GM21786 (cell line): ENCODE measurements at regions not wholly inside any gene's neighbourhood (a gene's known extent, or its start where the extent isn't known, plus 50 kb on each side); places are given as distances from the start of the nearest gene placed in this dataset.

Experiments used
- ATAC-seq: cut with Tn5 transposase; IDR thresholded peaks from one replicate; pipeline ENCODE4 v1.9.1; 2021; ENCODE audit not compliant: unreplicated experiment

DNA sequence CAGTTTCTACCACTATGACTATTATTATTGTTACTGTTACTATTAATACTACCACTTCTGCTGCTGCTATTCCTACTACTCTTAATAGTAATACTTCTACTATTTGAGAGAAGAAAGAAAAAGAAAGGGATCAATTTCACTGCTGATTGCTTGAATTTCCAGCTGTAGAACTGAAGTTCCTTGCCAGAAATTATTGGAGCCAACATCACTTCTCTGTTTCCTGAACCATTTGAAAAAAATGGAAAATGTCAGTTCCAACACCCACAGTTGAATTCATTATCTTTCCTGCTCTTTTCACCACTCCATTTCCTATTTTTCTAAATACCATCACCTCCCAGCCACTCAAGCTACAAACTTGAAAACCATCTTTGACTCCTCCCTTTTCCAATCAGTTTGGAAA lies 54.1 kb upstream of the PIK3C2G start:
- no peak for ATAC-seq

DNA sequence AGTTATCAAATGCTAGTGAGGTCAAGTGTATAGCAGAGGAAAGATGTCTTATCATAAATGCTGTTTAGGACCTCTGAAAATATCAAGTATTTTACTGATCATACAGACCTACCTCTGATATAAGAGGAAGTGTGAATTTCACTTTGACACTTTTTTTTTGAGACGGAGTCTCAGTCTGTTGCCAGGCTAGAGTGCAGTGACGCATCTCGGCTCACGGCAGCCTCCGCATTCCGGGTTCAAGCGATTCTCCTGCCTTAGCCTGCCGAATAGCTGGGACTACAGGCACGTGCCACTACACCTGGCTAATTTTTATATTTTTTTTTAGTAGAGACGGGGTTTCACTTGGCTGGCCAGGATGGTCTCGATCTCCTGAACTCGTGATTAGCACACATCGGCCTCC lies 55.1 kb upstream of the PIK3C2G start:
- ATAC-seq = no peak

DNA sequence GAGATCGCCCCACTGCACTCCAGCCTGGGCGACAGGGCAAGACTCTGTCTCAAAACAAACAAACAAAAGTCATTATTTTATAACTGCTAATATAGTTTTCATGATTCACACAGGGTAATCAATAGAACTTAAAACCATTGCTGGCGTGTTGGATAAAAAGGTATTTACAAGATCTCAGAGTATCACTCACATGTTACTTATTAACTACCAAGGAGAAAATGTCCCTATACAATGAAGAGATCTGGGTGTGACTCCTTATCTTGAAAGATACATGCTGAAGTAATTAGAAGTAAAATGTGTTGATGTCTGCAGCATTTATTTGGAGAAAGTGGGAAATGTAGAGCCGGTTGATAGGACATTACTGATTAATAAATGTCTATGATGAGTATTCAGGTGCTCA lies 57.3 kb upstream of the PIK3C2G start:
- no peak for ATAC-seq

DNA sequence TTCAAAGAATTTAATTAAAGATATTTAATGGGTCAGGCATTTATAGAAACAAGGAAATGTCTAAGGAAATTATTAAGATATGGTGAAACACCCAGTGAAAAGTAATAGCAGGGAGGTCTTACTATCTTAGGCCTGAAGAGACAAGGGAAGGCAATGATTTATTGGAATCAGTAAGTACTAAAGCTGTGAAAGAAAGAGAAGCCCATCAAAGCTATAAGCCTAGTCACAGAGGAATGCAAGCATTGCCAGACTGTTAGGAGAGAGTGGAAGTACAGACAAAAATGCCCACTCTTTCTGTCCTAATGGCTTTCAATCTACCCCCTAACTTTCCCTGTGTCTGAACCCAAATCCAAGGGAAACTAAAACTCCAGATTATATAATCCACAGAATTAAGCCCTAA lies 69.2 kb upstream of the PIK3C2G start:
- no peak for ATAC-seq

DNA sequence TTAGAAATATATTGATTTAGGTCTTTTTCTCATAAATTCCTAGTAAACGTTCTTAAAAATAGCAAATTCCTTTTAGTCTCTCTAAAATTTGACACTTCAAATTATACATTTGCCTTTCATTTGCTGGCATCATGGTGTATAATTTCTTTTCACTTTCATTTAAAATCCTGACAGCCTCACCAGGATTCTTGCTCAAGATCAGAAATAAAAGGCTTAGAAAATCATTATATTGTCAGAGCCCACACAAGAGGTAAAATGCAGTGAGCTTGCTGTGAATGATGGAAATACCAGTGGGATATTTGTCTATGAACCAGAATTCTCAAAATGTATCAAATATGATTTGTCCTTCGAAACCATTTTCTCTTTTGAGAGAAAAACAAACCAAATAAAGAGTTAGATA lies 78.2 kb upstream of the PIK3C2G start:
- no peak for ATAC-seq

DNA sequence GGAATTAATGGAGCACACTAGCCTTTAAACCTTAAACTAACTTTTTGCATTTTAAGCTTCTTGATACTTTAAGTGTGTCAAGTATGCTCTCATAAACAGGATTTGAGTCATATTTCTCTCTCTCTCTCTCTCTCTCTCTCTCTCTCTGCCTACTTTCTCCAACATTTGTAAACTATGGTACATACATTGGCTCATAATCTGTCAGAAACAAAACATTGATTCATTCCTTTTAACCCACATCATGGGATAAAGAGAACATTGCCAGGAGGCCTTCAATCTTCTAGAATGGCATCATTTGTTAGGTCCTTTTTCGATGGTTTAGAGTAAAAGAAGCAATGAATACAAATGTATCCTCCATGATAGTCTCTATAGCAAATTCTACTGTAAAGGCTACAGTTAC lies 81.6 kb upstream of the RERGL start:
- no peak for ATAC-seq

DNA sequence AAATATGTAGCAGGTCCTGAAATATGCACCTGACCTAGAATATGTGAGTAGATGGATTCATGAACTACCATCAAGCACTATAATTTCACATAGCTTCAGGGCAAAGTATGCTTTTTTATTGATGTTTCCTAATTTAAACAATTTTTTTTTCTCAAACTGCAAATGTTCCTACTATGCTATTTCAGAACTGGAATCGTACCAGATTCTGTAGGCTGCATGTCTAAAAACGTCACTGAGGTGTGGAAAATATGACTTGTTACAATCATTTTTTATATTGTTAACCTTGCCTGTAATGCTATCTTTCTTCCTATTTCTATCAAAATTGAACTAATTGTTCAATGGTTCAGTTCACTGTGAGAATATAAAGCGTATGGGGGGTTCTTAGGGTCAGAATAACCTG lies 78.0 kb upstream of the RERGL start:
- no peak for ATAC-seq

DNA sequence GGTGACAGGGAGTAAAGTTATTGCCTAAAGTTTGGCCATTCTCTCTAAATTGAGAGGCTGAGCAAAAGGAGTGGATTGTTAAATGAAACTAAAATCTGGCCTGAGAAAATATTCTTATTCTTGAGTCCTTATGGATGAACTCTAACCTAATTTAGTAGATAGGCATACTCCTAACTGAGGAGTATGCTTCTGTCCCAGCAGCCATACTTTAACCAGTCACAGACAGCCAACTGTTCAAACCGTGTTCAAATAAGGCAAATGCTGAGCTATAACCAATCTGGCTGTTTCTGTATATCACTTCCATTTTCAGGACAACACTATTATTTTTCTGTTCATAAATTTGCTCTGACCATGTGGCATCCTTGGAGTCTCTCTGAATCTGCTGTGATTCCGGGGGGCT lies 75.9 kb upstream of the RERGL start:
- ATAC-seq = peak; percentile 35

DNA sequence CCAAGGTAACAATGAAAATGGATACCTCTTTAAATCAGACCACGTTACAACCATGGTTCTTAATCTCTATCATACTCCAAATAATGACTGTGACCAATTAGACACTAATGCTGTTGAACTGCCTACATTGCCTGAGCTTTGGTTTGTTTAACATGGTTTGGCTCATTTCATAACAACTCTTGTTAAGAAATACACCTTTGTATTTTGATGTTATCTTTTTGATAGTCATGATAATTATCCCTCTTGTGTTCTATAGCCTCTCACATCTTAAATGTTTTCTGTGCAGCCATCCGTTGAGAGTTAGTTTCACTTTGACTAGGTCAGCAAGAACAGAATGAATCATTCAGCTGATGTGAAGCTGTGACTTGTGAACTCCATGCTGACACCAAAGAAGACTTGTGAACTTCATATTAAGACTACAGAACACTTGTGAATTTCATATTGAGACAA lies 75.5 kb upstream of the RERGL start:
- ATAC-seq = peak; percentile 99

DNA sequence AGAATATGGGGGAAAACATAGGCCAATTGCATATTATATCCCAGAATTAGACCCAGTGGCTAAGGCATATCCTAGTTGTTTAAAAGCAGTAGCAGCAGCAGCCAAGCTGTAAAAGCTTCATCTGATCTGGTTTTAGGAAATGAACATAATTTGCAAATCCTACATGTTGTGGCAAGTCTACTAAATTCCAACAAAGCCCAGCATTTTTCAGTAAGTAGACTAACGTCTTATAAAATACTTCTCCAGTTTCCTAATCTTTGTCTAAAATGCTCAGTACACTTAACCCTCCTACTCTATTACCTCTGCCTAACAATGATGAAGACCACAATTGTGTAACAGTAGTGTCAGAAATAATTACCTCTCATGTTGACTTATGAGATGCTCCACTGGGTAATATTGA lies 70.9 kb upstream of the RERGL start:
- ATAC-seq = no peak

DNA sequence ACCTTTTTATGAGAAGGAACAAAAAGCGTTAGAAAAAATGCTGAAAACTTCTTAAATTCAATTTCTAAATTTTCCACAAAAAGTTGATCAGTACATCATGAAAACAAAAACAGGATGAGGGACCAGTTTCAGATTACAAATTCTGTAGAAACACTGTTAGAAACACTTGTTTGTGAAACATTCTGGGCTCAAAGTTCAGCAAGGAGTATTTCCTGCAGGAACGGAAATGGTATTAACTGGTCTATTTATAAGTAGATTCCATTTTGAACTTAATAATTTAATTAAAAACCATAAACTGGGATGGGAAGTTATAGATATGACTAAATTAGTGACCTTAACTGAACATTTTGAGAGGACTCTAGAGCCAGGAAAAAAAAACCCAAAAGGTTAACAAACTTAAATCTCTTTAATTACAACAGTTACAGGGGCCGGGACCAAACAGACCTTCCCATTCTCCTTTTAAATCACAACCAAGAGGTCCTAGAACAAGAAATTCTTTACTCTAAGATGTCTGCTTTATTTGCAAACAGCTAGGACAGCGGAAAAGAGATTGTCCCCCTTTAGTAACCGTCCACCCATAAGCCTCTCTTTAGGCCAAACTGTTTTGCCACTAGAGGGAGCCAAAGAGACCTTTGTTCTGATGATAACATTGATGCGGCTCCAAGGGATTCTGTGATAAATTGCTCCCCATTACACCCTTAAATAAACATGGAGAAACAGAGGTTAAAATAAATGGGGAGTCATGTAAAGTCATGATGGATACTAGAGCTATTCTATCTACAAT lies 69.0 kb upstream of the RERGL start:
- peak; percentile 78 for ATAC-seq

DNA sequence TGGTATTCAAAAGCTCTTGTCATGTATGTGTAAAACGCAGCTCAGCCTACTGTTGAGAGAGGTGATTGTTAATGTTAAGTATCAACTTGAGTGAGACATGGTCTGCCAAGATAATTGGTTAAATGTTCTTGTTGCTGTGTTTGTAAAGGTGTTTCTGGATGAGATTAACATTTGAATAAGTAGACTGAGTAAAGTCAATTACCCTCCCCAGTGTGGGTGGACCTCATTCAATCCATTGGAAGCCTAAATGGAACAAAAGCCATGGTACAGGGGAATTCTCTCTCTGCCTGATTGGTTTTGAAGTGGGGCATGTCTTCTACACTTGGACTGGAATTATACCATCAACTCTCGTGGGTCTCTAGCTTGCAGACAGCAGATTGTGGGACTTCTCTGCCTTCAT lies 63.8 kb upstream of the RERGL start:
- ATAC-seq = no peak

DNA sequence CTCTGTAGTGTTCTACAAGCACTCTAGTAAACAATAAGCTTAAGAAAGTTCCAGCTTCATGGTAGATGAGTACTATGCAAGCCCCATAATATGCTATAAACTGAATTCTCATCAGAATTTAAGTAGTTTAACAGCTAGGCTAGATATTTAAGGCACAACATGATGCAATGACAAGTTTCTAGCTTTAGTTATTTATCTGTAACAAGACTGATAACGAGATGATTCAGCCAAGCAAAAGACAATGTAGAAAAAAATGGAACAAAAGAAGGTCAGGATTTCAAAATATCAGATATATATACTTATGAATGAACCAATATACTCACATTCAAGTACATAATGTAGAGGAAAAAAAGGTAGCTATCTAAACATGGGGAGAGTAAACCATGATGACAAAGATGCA lies 61.0 kb upstream of the RERGL start:
- ATAC-seq = no peak

DNA sequence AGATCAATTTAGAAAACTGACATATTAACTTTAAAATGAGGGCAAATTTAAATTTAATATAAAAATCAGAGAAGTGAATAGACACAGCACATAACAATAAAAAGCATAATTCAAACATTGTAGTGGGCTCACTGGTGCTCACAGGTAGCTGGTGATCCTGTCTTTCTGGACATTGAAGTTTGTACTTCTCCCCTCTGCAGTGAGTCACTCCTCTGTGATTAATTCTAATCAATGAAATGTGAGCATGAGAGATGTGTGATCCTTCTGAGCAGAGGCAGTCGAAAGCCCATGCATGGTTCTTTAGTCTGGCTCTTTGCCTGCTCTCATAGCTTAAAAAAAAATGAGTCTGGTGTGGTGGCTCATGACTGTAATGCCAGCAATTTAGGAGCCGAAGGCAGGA lies 59.0 kb upstream of the RERGL start:
- no peak for ATAC-seq

DNA sequence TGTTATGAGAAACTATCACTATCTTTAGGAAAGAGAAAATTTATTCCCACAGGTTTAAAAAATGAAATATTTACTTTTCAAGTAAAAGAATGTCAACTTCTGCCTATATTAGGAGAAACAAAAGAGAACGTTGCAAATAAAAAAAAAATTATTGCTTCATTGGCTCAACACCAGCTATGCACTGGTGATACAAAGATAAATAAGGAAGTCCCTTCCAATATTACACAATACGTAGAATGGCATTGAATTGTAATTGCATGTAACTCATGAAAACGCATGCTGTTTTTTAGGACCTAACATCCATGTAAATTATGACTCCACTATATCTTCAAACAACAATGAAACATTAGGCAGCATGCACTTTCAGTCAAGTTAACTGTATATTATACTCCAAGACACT lies 56.4 kb upstream of the RERGL start:
- ATAC-seq = no peak

DNA sequence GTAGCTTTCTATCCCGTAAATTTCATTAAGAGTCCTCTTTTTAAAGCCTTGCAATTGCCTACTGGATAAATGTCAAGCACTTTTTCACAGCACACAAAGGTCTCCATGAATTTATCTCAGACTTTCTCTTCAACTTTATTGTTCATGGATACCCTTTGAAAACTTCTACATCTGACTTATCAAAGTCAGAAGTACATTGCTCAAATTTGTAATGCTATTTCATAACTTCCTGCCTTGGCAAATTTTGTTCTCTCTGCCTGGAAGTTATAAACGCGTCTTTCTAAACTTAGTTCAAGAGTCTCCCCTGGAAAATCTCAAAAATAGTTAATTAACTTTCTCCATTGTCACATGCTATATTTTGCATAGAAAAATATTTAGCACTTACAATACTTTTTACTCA lies 55.9 kb upstream of the RERGL start:
- no peak for ATAC-seq

DNA sequence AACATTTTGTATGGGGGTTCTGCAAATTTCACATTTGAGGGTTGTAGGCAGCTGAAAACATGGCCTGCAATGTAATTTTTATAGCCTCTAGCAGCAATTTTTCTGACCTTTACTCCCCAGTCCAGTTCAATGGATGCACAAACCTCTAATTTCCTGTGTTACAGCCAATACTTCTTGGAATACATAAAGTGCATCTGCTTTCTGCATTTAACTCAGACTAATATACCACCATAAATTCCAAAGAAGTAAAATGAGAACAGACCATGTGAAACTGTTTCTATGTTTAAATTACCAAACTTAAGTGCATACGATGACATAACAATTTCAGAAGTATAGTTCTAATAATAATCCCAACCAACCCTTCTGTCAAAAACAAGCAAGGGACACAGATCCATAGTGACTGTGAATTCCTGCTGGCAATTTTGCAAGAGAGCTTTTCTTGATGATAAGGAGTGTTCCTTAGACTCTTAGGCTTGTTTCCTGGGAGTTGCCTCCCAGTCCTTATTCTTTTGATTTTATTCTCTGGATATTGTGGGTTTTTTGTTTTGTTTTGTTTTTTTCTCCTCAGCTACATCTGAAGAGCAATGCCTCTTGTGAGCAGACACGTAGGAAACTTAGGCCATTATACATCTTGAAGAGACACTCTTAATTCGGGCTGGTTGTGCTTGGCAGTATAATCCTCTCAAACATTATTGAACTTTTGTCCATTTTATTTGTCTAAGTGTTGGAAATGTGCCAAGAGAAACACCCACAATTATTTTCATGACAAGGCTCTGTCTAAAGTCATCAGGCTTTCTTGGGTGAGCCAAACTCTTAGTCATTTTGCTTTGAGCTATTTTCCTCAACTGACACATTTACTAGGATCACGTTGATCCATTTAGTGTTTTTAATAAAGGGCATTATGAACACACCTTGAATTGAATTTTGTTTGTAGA lies 51.3 kb upstream of the RERGL start:
- ATAC-seq = no peak

DNA sequence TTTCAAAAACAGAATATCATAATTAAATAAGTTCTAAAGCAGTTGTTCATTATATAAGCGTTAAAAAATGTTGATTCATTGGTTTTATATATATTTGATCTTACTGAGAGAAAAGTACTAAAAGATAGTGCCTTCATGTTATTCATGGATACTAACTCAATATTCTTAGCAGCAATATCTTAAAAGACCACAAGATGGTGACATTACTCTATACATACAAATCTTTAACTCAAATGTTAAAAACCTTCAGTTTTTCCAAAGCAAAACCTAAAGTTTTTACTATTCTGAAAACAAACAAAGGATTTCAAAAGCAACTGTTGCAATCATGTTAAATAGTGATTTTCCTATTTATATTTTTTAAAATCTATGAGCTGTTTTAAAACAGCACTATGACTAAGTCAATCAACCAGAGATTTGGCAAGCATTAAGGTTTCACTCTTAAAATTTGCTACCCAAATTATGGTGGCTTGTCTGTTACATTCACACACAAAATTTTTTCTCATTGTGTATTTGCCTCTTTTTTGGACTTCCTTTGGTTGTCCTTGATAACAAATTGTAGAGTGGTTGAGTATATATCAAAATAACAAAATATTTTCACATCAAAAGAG lies 50.1 kb upstream of the RERGL start:
- peak; percentile 60 for ATAC-seq
